ENCODE measurements at regions not wholly inside any gene's neighbourhood (a gene's known extent, or its start where the extent isn't known, plus 50 kb on each side); places are given as distances from the start of the nearest gene placed in this dataset.

- peaks cover 3 to 19% (median 6%) of the 10 kb centered on the region in 3 donors for H3K27me3 Mint-ChIP-seq
- H3K9me3 Mint-ChIP-seq: no peaks in the 10 kb centered on the region
- no peaks in the 10 kb centered on the region for H3K36me3 Mint-ChIP-seq
- H3K4me1 Mint-ChIP-seq: no peaks in the 10 kb centered on the region
- DNase-seq (no peak), ATAC-seq (ENCODE audit: low read depth in 2 of 2) (no peak)
- H3K27ac Mint-ChIP-seq: no peak overlapping the region
- H3K4me3 Mint-ChIP-seq: peak overlapping the region in 1 of 8 donors; percentile 16
Observed at GRCh38 chr20:1769491-1769890, 111.9 kb upstream of the SIRPG start.

GRCh38 chr20:1766731-1767130 is 109.2 kb upstream of the SIRPG start:
- peak overlapping the region in 1 of 6 donors; percentile 16 for H3K27ac Mint-ChIP-seq
- H3K27me3 Mint-ChIP-seq: peaks cover 3 to 19% (median 6%) of the 10 kb centered on the region in 3 donors
- no peaks in the 10 kb centered on the region for H3K4me1 Mint-ChIP-seq
- no peaks in the 10 kb centered on the region for H3K9me3 Mint-ChIP-seq
- H3K4me3 Mint-ChIP-seq: no peak overlapping the region
- no peaks in the 10 kb centered on the region for H3K36me3 Mint-ChIP-seq
- DNase-seq: no peak
- no peak for ATAC-seq (ENCODE audit: low read depth in 2 of 2)

GRCh38 chr20:1764136-1765033 is 106.8 kb upstream of the SIRPG start:
- no peaks in the 10 kb centered on the region for H3K36me3 Mint-ChIP-seq
- H3K4me3 Mint-ChIP-seq: no peak overlapping the region
- H3K9me3 Mint-ChIP-seq: no peaks in the 10 kb centered on the region
- no peaks in the 10 kb centered on the region for H3K4me1 Mint-ChIP-seq
- peaks cover 6 to 14% (median 9%) of the 10 kb centered on the region in 3 donors for H3K27me3 Mint-ChIP-seq
- no peak overlapping the region for H3K27ac Mint-ChIP-seq
- peak; percentile 84 to 90 for ATAC-seq (ENCODE audit: low read depth in 2 of 2)
- peak; percentile 58 for DNase-seq

- H3K36me3 Mint-ChIP-seq: no peaks in the 10 kb centered on the region
- ATAC-seq (ENCODE audit: low read depth in 2 of 2): no peak
- H3K27me3 Mint-ChIP-seq: peaks cover 0 to 9% (median 6%) of the 10 kb centered on the region in 3 donors
- H3K4me3 Mint-ChIP-seq: no peak overlapping the region
- no peaks in the 10 kb centered on the region for H3K4me1 Mint-ChIP-seq
- no peaks in the 10 kb centered on the region for H3K9me3 Mint-ChIP-seq
- no peak for DNase-seq
- peak overlapping the region in 2 of 6 donors; percentile 20 to 45 for H3K27ac Mint-ChIP-seq
Observed at GRCh38 chr20:1761598-1761997, 104.0 kb upstream of the SIRPG start.

- Mint-ChIP-seq H3K9me3 (no peaks in the 10 kb centered on the region), H3K27ac (peak overlapping the region in 2 of 6 donors; percentile 20 to 45), H3K4me1 (no peaks in the 10 kb centered on the region), H3K27me3 (peaks cover 0 to 9% (median 6%) of the 10 kb centered on the region in 3 donors), H3K4me3 (no peak overlapping the region), H3K36me3 (no peaks in the 10 kb centered on the region)
- no peak for DNase-seq
- no peak for ATAC-seq (ENCODE audit: low read depth in 2 of 2)
Observed at GRCh38 chr20:1761116-1761515, 103.5 kb upstream of the SIRPG start.

GRCh38 chr20:1758765-1759164 is 101.2 kb upstream of the SIRPG start:
- no peak overlapping the region for H3K27ac Mint-ChIP-seq
- ATAC-seq (ENCODE audit: low read depth in 2 of 2): no peak
- no peak for DNase-seq
- peaks cover 0 to 9% (median 0%) of the 10 kb centered on the region in 3 donors for H3K27me3 Mint-ChIP-seq
- no peak overlapping the region for H3K4me3 Mint-ChIP-seq
- H3K9me3 Mint-ChIP-seq: no peaks in the 10 kb centered on the region
- H3K36me3 Mint-ChIP-seq: no peaks in the 10 kb centered on the region
- H3K4me1 Mint-ChIP-seq: peaks cover 11 to 12% (median 12%) of the 10 kb centered on the region in 3 donors

- ATAC-seq (ENCODE audit: low read depth in 2 of 2) (no peak), DNase-seq (no peak)
- Mint-ChIP-seq H3K36me3 (peaks cover 0 to 1% of the 10 kb centered on the region in 2 donors), H3K4me1 (peaks cover 13 to 14% (median 13%) of the 10 kb centered on the region in 3 donors), H3K9me3 (peaks cover 0 to 2% (median 0%) of the 10 kb centered on the region in 7 donors), H3K4me3 (no peak overlapping the region), H3K27ac (peak overlapping the region in 2 of 6 donors; percentile 1 to 15), H3K27me3 (peaks cover 0 to 9% (median 0%) of the 10 kb centered on the region in 3 donors)
Observed at GRCh38 chr20:1757606-1758512, 100.3 kb upstream of the SIRPG start.

- no peak for ATAC-seq (ENCODE audit: low read depth in 2 of 2)
- Mint-ChIP-seq H3K4me3 (no peak overlapping the region), H3K27me3 (peaks cover 0 to 9% (median 0%) of the 10 kb centered on the region in 3 donors), H3K9me3 (peaks cover 4 to 10% (median 6%) of the 10 kb centered on the region in 7 donors), H3K36me3 (peaks cover 0 to 9% of the 10 kb centered on the region in 2 donors), H3K27ac (peak overlapping the region in 1 of 6 donors; percentile 4), H3K4me1 (peaks cover 13 to 14% (median 13%) of the 10 kb centered on the region in 3 donors)
- DNase-seq: no peak
Observed at GRCh38 chr20:1757072-1757471, 99.5 kb upstream of the SIRPG start.

- H3K27ac Mint-ChIP-seq: peak overlapping the region in 2 of 6 donors; percentile 17 to 66
- H3K27me3 Mint-ChIP-seq: peaks cover 0 to 14% (median 0%) of the 10 kb centered on the region in 3 donors
- H3K4me1 Mint-ChIP-seq: peaks cover 13 to 14% (median 13%) of the 10 kb centered on the region in 3 donors
- DNase-seq (no peak), ATAC-seq (ENCODE audit: low read depth in 2 of 2) (no peak)
- peak overlapping the region in 2 of 8 donors; percentile 17 to 21 for H3K4me3 Mint-ChIP-seq
- H3K36me3 Mint-ChIP-seq: peaks cover 5 to 21% of the 10 kb centered on the region in 2 donors
- H3K9me3 Mint-ChIP-seq: peaks cover 9 to 23% (median 17%) of the 10 kb centered on the region in 7 donors
Observed at GRCh38 chr20:1754749-1755148, 97.2 kb upstream of the SIRPG start.

- no peak for DNase-seq
- Mint-ChIP-seq H3K9me3 (peaks cover 9 to 23% (median 17%) of the 10 kb centered on the region in 7 donors), H3K4me3 (peak overlapping the region in 1 of 8 donors; percentile 17), H3K36me3 (peaks cover 5 to 21% of the 10 kb centered on the region in 2 donors), H3K27ac (no peak overlapping the region), H3K4me1 (peaks cover 13 to 14% (median 13%) of the 10 kb centered on the region in 3 donors), H3K27me3 (peaks cover 0 to 15% (median 0%) of the 10 kb centered on the region in 3 donors)
- peak; percentile 45 to 59 for ATAC-seq (ENCODE audit: low read depth in 2 of 2)
Observed at GRCh38 chr20:1754306-1754705, 96.7 kb upstream of the SIRPG start.

GRCh38 chr20:1752045-1752444 is 94.5 kb upstream of the SIRPG start:
- H3K27ac Mint-ChIP-seq: no peak overlapping the region
- no peak for DNase-seq

GRCh38 chr20:1748777-1749176 is 91.2 kb upstream of the SIRPG start:
- H3K4me1 Mint-ChIP-seq: peaks cover 1 to 2% (median 1%) of the 10 kb centered on the region in 3 donors
- H3K36me3 Mint-ChIP-seq: peaks cover 9 to 21% of the 10 kb centered on the region in 2 donors
- DNase-seq: no peak
- peaks cover 9 to 23% (median 18%) of the 10 kb centered on the region in 7 donors for H3K9me3 Mint-ChIP-seq
- no peak overlapping the region for H3K27ac Mint-ChIP-seq
- no peak overlapping the region for H3K4me3 Mint-ChIP-seq
- no peak for ATAC-seq (ENCODE audit: low read depth in 2 of 2)
- H3K27me3 Mint-ChIP-seq: peaks cover 0 to 35% (median 0%) of the 10 kb centered on the region in 3 donors

More at GRCh38 chr20:1752045-1752444, 94.5 kb upstream of the SIRPG start:
- no peak for ATAC-seq (ENCODE audit: low read depth in 2 of 2)
- H3K9me3 Mint-ChIP-seq: peaks cover 9 to 23% (median 17%) of the 10 kb centered on the region in 7 donors
- peaks cover 0 to 27% (median 0%) of the 10 kb centered on the region in 3 donors for H3K27me3 Mint-ChIP-seq
- H3K4me3 Mint-ChIP-seq: no peak overlapping the region
- H3K36me3 Mint-ChIP-seq: peaks cover 9 to 21% of the 10 kb centered on the region in 2 donors
- peaks cover 13 to 14% (median 13%) of the 10 kb centered on the region in 3 donors for H3K4me1 Mint-ChIP-seq

Data from naive B cell (primary cell).